Lung (tissue), 11 donors: ENCODE measurements at regions not wholly inside any gene's neighbourhood (a gene's known extent, or its start where the extent isn't known, plus 50 kb on each side); places are given as distances from the start of the nearest gene placed in this dataset.

Experiments
- ATAC-seq: fragments of 200-7000 bp; cut with Tn5 transposase; one replicate; pipeline ENCODE4 v1.9.1; 2020; ENCODE audit warnings: moderate number of reproducible peaks; ENCODE audit not compliant: insufficient read depth, low FRiP score
- DNase-seq, 3 donors: peaks; one replicate each; pipeline ENCODE4 v3.0.0-alpha.2; 2013 to 2017
- H3K27ac ChIP-seq, 2 donors: one replicate each; pipeline ENCODE4 v1.5.1; 2013; ENCODE audit warnings: mild to moderate bottlenecking in 2 of 2, moderate library complexity in 2 of 2, control low read depth in 1 of 2, inconsistent platforms in 1 of 2, low read depth in 1 of 2, low read length in 1 of 2
- H3K27me3 ChIP-seq, 3 donors: one replicate each; pipeline ENCODE4 v1.5.1; 2013; ENCODE audit warnings: low read length in 2 of 3; ENCODE audit not compliant: control insufficient read depth in 3 of 3, insufficient read depth in 3 of 3
- H3K36me3 ChIP-seq, 4 donors: one replicate each; pipeline ENCODE4 v1.5.1; 2013; ENCODE audit warnings: low read length in 4 of 4, mild to moderate bottlenecking in 1 of 4, moderate library complexity in 1 of 4; ENCODE audit not compliant: control insufficient read depth in 4 of 4, insufficient read depth in 4 of 4
- H3K4me1 ChIP-seq, 5 donors: one replicate each; pipeline ENCODE4 v1.5.1; 2013; ENCODE audit warnings: low read length in 5 of 5, mild to moderate bottlenecking in 2 of 5, moderate library complexity in 1 of 5; ENCODE audit not compliant: control insufficient read depth in 5 of 5, insufficient read depth in 5 of 5
- H3K4me3 ChIP-seq: one replicate; pipeline ENCODE4 v1.5.1; 2013; ENCODE audit warnings: mild to moderate bottlenecking, control low read depth, moderate library complexity
- H3K9ac ChIP-seq, 2 donors: one replicate each; pipeline ENCODE4 v1.5.1; 2013; ENCODE audit warnings: low read length in 2 of 2, control low read depth in 1 of 2; ENCODE audit not compliant: insufficient read depth in 1 of 2
- H3K9me3 ChIP-seq, 4 donors: one replicate each; pipeline ENCODE4 v1.5.1; 2013; ENCODE audit warnings: low read length in 3 of 4, mild to moderate bottlenecking in 1 of 4, moderate library complexity in 1 of 4; ENCODE audit not compliant: control insufficient read depth in 4 of 4, insufficient read depth in 3 of 4
- WGBS, 2 donors: extraction: QIAGEN DNeasy Blood & Tissue Kit; methylation state at CpG; one replicate each; pipeline ENCODE4 v1.1.7; 2013; 5-methylcytosine and 5-hydroxymethylcytosine counted together
- TF ChIP-seq, protein P1 (sequence below): IDR thresholded peaks from 2 replicates; pipeline ENCODE4 v1.5.1; 2012; ENCODE audit warnings: mild to moderate bottlenecking; ENCODE audit errors: control extremely low read depth, extremely low read depth
- donor health status: control.
- donor health status: control.
- donor health status: Bipolar disorder and iron deficiency.
- donor health status: healthy.
- donor health status: DM: yes; HTN: yes; CAD: no.

DNA sequence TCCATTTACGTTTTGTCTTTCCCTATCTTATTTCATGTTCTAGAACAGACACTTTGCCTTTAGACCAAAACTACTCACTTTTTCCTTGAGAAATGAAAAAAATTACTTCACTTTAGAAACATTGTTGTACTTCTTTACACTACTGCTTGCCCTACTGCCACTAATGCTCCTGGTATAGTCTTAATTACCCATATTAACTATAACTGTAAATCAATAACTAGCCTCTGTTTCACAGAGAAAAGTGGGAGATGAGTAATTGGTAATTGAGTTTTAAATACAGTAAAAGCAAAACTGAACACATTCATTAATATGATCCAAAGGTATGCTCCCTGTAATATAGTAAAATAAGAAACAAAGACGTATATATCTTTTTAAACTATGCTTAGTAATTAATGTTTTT is 111.1 kb upstream of the JADE1 start:
- Histone ChIP-seq H3K36me3 (no peaks in the 10 kb centered on the region), H3K4me3 (no peak overlapping the region), H3K4me1 (no peaks in the 10 kb centered on the region), H3K27ac (no peak overlapping the region), H3K27me3 (no peaks in the 10 kb centered on the region), H3K9ac (no peak overlapping the region), H3K9me3 (no peaks in the 10 kb centered on the region)
- 85 to 91% methylated on average over 2 of the region's 2 CpGs for WGBS, 2 donors
- TF ChIP-seq, protein P1, sequence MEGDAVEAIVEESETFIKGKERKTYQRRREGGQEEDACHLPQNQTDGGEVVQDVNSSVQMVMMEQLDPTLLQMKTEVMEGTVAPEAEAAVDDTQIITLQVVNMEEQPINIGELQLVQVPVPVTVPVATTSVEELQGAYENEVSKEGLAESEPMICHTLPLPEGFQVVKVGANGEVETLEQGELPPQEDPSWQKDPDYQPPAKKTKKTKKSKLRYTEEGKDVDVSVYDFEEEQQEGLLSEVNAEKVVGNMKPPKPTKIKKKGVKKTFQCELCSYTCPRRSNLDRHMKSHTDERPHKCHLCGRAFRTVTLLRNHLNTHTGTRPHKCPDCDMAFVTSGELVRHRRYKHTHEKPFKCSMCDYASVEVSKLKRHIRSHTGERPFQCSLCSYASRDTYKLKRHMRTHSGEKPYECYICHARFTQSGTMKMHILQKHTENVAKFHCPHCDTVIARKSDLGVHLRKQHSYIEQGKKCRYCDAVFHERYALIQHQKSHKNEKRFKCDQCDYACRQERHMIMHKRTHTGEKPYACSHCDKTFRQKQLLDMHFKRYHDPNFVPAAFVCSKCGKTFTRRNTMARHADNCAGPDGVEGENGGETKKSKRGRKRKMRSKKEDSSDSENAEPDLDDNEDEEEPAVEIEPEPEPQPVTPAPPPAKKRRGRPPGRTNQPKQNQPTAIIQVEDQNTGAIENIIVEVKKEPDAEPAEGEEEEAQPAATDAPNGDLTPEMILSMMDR, result no peak
- ATAC-seq (no peak), DNase-seq (no peak)

DNA sequence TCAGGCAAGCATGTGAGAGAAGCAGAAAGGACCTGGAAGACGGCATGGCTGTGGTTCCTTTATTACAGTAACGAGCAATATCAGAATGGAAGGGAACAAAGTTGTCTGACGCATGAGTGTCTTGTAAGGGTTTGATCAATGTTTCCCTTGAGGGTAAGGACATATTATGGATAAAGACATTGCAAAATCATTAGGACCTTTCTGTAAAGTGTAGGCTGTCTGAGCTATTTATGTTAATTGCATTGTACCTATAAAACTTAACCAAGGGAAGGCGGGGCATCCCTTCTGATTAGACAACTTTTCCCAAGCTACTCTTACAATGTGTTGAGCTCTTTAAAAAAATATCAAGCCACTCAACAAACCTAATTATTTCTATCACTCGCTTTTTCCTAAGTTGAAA is 112.2 kb upstream of the JADE1 start:
- H3K4me1 ChIP-seq, result no peaks in the 10 kb centered on the region
- no peak overlapping the region for H3K9ac ChIP-seq
- H3K9me3 ChIP-seq, result no peaks in the 10 kb centered on the region
- TF ChIP-seq, protein P1, result no peak
- ATAC-seq (no peak), DNase-seq (no peak)
- H3K36me3 ChIP-seq, result no peaks in the 10 kb centered on the region
- 91 to 96% methylated on average over 5 of the region's 5 CpGs for WGBS, 2 donors
- no peak overlapping the region for H3K4me3 ChIP-seq
- no peaks in the 10 kb centered on the region for H3K27me3 ChIP-seq
- no peak overlapping the region for H3K27ac ChIP-seq

DNA sequence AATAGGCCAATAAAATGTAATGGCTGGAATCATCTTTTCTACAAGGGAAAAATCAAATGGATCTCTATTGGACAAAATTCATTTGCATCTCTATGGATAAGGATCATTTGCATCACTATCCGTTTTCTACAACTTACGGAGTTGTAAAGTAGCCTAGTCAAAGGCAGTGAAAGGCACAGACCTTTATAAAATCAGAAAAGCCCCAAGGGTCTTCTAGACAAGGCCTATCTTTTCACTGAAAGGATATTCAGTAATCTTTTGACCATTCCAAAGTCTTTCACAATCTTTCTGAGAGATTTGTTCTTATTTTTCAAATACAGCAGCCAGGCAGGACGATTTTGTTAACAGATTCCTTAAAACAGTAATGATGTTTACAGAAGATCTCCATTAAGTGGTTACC is 119.5 kb upstream of the JADE1 start:
- TF ChIP-seq, protein P1, result no peak
- no peaks in the 10 kb centered on the region for H3K27me3 ChIP-seq
- ATAC-seq (no peak), DNase-seq (no peak)
- H3K4me3 ChIP-seq, result no peak overlapping the region
- 75 to 83% methylated on average over 3 of the region's 3 CpGs for WGBS, 2 donors
- H3K9me3 ChIP-seq, result peaks cover 0 to 1% (median 0%) of the 10 kb centered on the region in 4 donors
- no peak overlapping the region for H3K27ac ChIP-seq
- no peaks in the 10 kb centered on the region for H3K4me1 ChIP-seq
- H3K36me3 ChIP-seq, result no peaks in the 10 kb centered on the region
- no peak overlapping the region for H3K9ac ChIP-seq

DNA sequence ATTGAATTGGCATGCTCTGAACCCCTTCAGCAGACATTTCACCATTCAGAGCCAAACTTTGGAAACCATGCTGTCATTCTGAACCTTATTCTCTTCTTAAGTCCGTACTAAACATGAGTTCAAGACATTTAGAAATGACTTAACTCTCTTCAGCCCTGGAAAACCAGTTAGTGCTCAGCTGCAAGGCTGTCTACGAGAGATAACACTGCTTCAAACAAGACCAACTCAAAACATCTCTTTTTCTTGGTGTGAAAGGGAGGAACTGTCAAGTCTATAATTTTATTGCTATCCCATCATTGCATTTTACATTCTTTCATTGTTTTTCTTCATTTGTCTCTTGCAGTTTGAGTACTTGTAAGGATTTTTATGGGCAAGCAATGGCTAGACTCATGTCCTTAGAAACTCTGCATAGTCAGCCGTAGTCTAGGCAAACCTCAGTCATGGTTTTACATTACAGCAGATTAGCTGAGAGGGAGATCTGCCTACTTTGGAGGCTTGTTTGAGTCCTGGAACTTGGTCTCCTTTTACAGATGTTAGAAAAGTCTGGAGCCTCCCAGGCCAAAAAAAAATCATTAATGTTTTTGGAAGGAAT is 120.6 kb upstream of the JADE1 start:
- no peak for ATAC-seq
- WGBS, 2 donors, result 81 to 87% methylated on average over 3 of the region's 3 CpGs
- TF ChIP-seq, protein P1, result no peak
- H3K27me3 ChIP-seq, result no peaks in the 10 kb centered on the region
- H3K9me3 ChIP-seq, result peaks cover 0 to 1% (median 0%) of the 10 kb centered on the region in 4 donors
- no peak for DNase-seq
- no peaks in the 10 kb centered on the region for H3K36me3 ChIP-seq
- no peak overlapping the region for H3K27ac ChIP-seq
- H3K4me1 ChIP-seq, result no peaks in the 10 kb centered on the region
- no peak overlapping the region for H3K4me3 ChIP-seq
- no peak overlapping the region for H3K9ac ChIP-seq
